ENCODE measurements at regions not wholly inside any gene's neighbourhood (a gene's known extent, or its start where the extent isn't known, plus 50 kb on each side); places are given as distances from the start of the nearest gene placed in this dataset.
"Not testable (repeated sequence)": the region's sequence is repeated elsewhere in the genome, so short reads cannot be mapped to it uniquely, and the experiment has no call there.

- ATAC-seq; intact Hi-C loops (cut with DNase I); DNase-seq (ENCODE audit: missing footprints): not testable (repeated sequence)
Measured at GRCh38 chr1:812535-813127, 111.1 kb upstream of the SAMD11 start.

- DNase-seq (ENCODE audit: missing footprints); ATAC-seq; intact Hi-C loops (cut with DNase I): not testable (repeated sequence)
Measured at GRCh38 chr1:814543-814942, 109.2 kb upstream of the SAMD11 start.

- ATAC-seq; DNase-seq (ENCODE audit: missing footprints); intact Hi-C loops (cut with DNase I): not testable (repeated sequence)
Measured at GRCh38 chr1:815147-815922, 108.4 kb upstream of the SAMD11 start.

- intact Hi-C loops (cut with DNase I); DNase-seq (ENCODE audit: missing footprints): not testable (repeated sequence)
- peak; percentile 96 for ATAC-seq
Measured at GRCh38 chr1:817071-817599, 106.6 kb upstream of the SAMD11 start.

GRCh38 chr1:817658-818617 is 105.8 kb upstream of the SAMD11 start:
- peak; percentile 36 for ATAC-seq
- intact Hi-C loops (cut with DNase I); DNase-seq (ENCODE audit: missing footprints): not testable (repeated sequence)

GRCh38 chr1:818618-819291 is 105.0 kb upstream of the SAMD11 start:
- ATAC-seq: peak; percentile 30
- intact Hi-C loops (cut with DNase I): no loop called here
- no peak for DNase-seq (ENCODE audit: missing footprints)

GRCh38 chr1:820962-821361 is 102.8 kb upstream of the SAMD11 start:
- intact Hi-C loops (cut with DNase I): no loop called here
- no peak for DNase-seq (ENCODE audit: missing footprints)
- ATAC-seq: no peak

- DNase-seq (ENCODE audit: missing footprints); intact Hi-C loops (cut with DNase I); ATAC-seq: not testable (repeated sequence)
Measured at GRCh38 chr1:826808-827207, 96.9 kb upstream of the SAMD11 start.

- ATAC-seq (peak; percentile 96), DNase-seq (ENCODE audit: missing footprints) (peak; percentile 99)
- intact Hi-C loops (cut with DNase I): not testable (repeated sequence)
Measured at GRCh38 chr1:827211-828063, 96.3 kb upstream of the SAMD11 start.

- ATAC-seq; DNase-seq (ENCODE audit: missing footprints); intact Hi-C loops (cut with DNase I): not testable (repeated sequence)
Measured at GRCh38 chr1:829324-829723, 94.4 kb upstream of the SAMD11 start.

GRCh38 chr1:829932-830331 is 93.8 kb upstream of the SAMD11 start:
- intact Hi-C loops (cut with DNase I); ATAC-seq; DNase-seq (ENCODE audit: missing footprints): not testable (repeated sequence)

- DNase-seq (ENCODE audit: missing footprints); intact Hi-C loops (cut with DNase I): not testable (repeated sequence)
- ATAC-seq: peak; percentile 18
Measured at GRCh38 chr1:830750-831149, 93.0 kb upstream of the SAMD11 start.

GRCh38 chr1:831522-831921 is 92.2 kb upstream of the SAMD11 start:
- DNase-seq (ENCODE audit: missing footprints) (no peak), ATAC-seq (no peak)
- intact Hi-C loops (cut with DNase I): no loop called here

GRCh38 chr1:832136-832535 is 91.6 kb upstream of the SAMD11 start:
- ATAC-seq: no peak
- intact Hi-C loops (cut with DNase I): no loop called here
- no peak for DNase-seq (ENCODE audit: missing footprints)

- DNase-seq (ENCODE audit: missing footprints); intact Hi-C loops (cut with DNase I); ATAC-seq: not testable (repeated sequence)
Measured at GRCh38 chr1:833226-833625, 90.5 kb upstream of the SAMD11 start.

GRCh38 chr1:835509-835908 is 88.2 kb upstream of the SAMD11 start:
- intact Hi-C loops (cut with DNase I); DNase-seq (ENCODE audit: missing footprints): not testable (repeated sequence)
- ATAC-seq: peak; percentile 87

GRCh38 chr1:837601-838000 is 86.1 kb upstream of the SAMD11 start:
- ATAC-seq; intact Hi-C loops (cut with DNase I); DNase-seq (ENCODE audit: missing footprints): not testable (repeated sequence)
